Keratinocyte (primary cell): ENCODE measurements at regions not wholly inside any gene's neighbourhood (a gene's known extent, or its start where the extent isn't known, plus 50 kb on each side); places are given as distances from the start of the nearest gene placed in this dataset.

Source experiments
- DNase-seq: peaks from one replicate; pipeline ENCODE4 v3.0.0-alpha.2; 2011; ENCODE audit warnings: low read depth, missing footprints, low spot score
- FAIRE-seq: peaks from 2 replicates; lab custom pipeline; 2011; peaks lifted over from hg19 to GRCh38; lab: Jason Lieb, UNC
- H2AFZ ChIP-seq: 2 replicates; pipeline ENCODE4 v1.6.0; 2012; ENCODE audit warnings: low read length, control low read depth, inconsistent platforms; ENCODE audit not compliant: control insufficient read depth
- H3K27ac ChIP-seq: 2 replicates; pipeline ENCODE4 v1.5.1; 2011; ENCODE audit warnings: low read length; ENCODE audit not compliant: control insufficient read depth, insufficient read depth
- H3K27me3 ChIP-seq: 3 replicates; pipeline ENCODE4 v1.6.0; 2011; ENCODE audit warnings: low read length; ENCODE audit not compliant: control insufficient read depth, insufficient read depth; ENCODE audit errors: extremely low read depth
- H3K36me3 ChIP-seq, 2 experiments: 2 replicates in 1 of 2; 3 replicates in 1 of 2; pipeline ENCODE4 v1.5.1; 2011; ENCODE audit warnings: low read length in 2 of 2, mild to moderate bottlenecking in 1 of 2; ENCODE audit not compliant: control insufficient read depth in 2 of 2, insufficient read depth in 2 of 2; ENCODE audit errors: extremely low read depth in 1 of 2
- H3K4me1 ChIP-seq: 3 replicates; pipeline ENCODE4 v1.5.1; 2011; ENCODE audit warnings: low read length; ENCODE audit not compliant: control insufficient read depth, insufficient read depth; ENCODE audit errors: extremely low read depth
- H3K4me2 ChIP-seq: 3 replicates; pipeline ENCODE4 v1.6.0; 2011; ENCODE audit warnings: low read depth, low read length; ENCODE audit not compliant: control insufficient read depth, insufficient read depth; ENCODE audit errors: extremely low read depth
- H3K4me3 ChIP-seq, 3 experiments: fragments of 200-600 bp in 1 of 3; sonication (generic) in 1 of 3; 2 replicates in 2 of 3; 3 replicates in 1 of 3; pipeline ENCODE4 v1.5.1; 2011 to 2016; ENCODE audit warnings: low read length in 3 of 3, mild to moderate bottlenecking in 3 of 3, control low read depth in 2 of 3, inconsistent platforms in 1 of 3, low read depth in 1 of 3, mixed read lengths in 1 of 3, mixed run types in 1 of 3, moderate library complexity in 1 of 3; ENCODE audit not compliant: control insufficient read depth in 2 of 3, insufficient read depth in 2 of 3; ENCODE audit errors: extremely low read depth in 1 of 3
- H3K79me2 ChIP-seq: 2 replicates; pipeline ENCODE4 v1.6.0; 2012; ENCODE audit warnings: low read length; ENCODE audit not compliant: control insufficient read depth, insufficient read depth
- H3K9ac ChIP-seq: 3 replicates; pipeline ENCODE4 v1.6.0; 2011; ENCODE audit warnings: low read length; ENCODE audit not compliant: control insufficient read depth, insufficient read depth; ENCODE audit errors: extremely low read depth
- H3K9me1 ChIP-seq: 3 replicates; pipeline ENCODE4 v1.6.0; 2011; ENCODE audit warnings: low read length; ENCODE audit not compliant: control insufficient read depth, insufficient read depth; ENCODE audit errors: extremely low read depth
- H3K9me3 ChIP-seq: 2 replicates; pipeline ENCODE4 v1.5.1; 2012; ENCODE audit warnings: low read depth, low read length; ENCODE audit not compliant: control insufficient read depth
- H4K20me1 ChIP-seq: 3 replicates; pipeline ENCODE4 v1.6.0; 2011; ENCODE audit warnings: low read length; ENCODE audit not compliant: control insufficient read depth, insufficient read depth; ENCODE audit errors: extremely low read depth
- EZH2 ChIP-seq: IDR thresholded peaks from one replicate; pipeline ENCODE4 v1.6.1; 2012; ENCODE audit warnings: inconsistent platforms, mild to moderate bottlenecking, low read length, moderate library complexity
- dilution Hi-C: fragments of 300-500 bp; cut with MboI; formaldehyde crosslinking; loops from one replicate; pipeline ENCODE4 v1.7.0; 2020; ENCODE audit warnings: low sequenced_read_pairs; ENCODE audit not compliant: extremely low pct_ligation_motif_present
- TF ChIP-seq, protein P1 (sequence below), 3 experiments: IDR thresholded peaks in 1 of 3; conservative IDR thresholded peaks in 1 of 3; optimal IDR thresholded peaks in 1 of 3; 2 replicates in 2 of 3; 3 replicates in 1 of 3; pipeline versions ENCODE3 to v1.5.1; 2011; ENCODE audit warnings: low read length in 3 of 3, mild to moderate bottlenecking in 3 of 3, moderate library complexity in 2 of 3, control low read depth in 1 of 3, inconsistent platforms in 1 of 3; ENCODE audit not compliant: insufficient read depth in 2 of 3; ENCODE audit errors: extremely low read depth in 1 of 3

- FAIRE-seq, result no peak
- DNase-seq, result no peak
- H2AFZ ChIP-seq, result no peak overlapping the region
Observed at GRCh38 chr6:25046942-25047341, 111.2 kb upstream of the RIPOR2 start.

DNA sequence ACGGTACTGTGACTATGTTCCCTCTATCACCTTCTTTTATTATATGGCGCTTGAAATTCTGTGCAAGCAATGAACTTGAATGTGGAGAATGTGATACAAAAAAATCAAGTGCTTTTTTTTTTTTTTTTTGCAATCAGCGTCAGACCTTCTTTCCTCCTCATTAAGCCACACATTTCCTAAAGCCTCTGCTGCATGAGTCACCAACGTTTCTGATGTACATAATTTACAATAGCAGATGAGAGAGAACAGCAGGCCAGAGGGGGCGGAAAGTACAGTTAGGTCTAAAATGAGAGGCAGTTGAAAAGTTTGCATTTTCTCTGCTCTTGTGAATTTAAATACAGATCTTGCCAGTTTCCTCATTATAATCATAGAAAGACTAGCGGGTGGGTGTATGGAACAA is 114.6 kb upstream of the RIPOR2 start:
- Histone ChIP-seq H3K4me2 (no peak overlapping the region), H3K9me1 (no peaks in the 10 kb centered on the region), H3K36me3 (no peaks in the 10 kb centered on the region), H3K27me3 (no peaks in the 10 kb centered on the region), H3K9ac (no peak overlapping the region), H2AFZ (no peak overlapping the region), H3K27ac (no peak overlapping the region), H3K4me3 (no peak overlapping the region), H3K9me3 (no peaks in the 10 kb centered on the region), H3K79me2 (no peaks in the 10 kb centered on the region), H4K20me1 (no peaks in the 10 kb centered on the region), H3K4me1 (no peaks in the 10 kb centered on the region)
- no peak for FAIRE-seq
- DNase-seq, result no peak
- dilution Hi-C loops, result no loop called here
- no peak for TF ChIP-seq EZH2
- TF ChIP-seq, protein P1, sequence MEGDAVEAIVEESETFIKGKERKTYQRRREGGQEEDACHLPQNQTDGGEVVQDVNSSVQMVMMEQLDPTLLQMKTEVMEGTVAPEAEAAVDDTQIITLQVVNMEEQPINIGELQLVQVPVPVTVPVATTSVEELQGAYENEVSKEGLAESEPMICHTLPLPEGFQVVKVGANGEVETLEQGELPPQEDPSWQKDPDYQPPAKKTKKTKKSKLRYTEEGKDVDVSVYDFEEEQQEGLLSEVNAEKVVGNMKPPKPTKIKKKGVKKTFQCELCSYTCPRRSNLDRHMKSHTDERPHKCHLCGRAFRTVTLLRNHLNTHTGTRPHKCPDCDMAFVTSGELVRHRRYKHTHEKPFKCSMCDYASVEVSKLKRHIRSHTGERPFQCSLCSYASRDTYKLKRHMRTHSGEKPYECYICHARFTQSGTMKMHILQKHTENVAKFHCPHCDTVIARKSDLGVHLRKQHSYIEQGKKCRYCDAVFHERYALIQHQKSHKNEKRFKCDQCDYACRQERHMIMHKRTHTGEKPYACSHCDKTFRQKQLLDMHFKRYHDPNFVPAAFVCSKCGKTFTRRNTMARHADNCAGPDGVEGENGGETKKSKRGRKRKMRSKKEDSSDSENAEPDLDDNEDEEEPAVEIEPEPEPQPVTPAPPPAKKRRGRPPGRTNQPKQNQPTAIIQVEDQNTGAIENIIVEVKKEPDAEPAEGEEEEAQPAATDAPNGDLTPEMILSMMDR (optimal IDR thresholded peaks at IDR 0.05 in 1 of 3, IDR thresholded peaks at IDR 0.05 in 1 of 3, conservative IDR thresholded peaks at IDR 0.05 in 1 of 3; ENCODE audit: extremely low read depth in 1 of 3, insufficient read depth in 2 of 3, low read length in 3 of 3), result no peak

More at GRCh38 chr6:25046942-25047341, 111.2 kb upstream of the RIPOR2 start:
- Histone ChIP-seq H3K79me2 (no peaks in the 10 kb centered on the region), H3K4me2 (no peak overlapping the region), H3K27me3 (no peaks in the 10 kb centered on the region), H3K9me1 (no peaks in the 10 kb centered on the region), H3K27ac (no peak overlapping the region), H3K9me3 (no peaks in the 10 kb centered on the region), H3K36me3 (no peaks in the 10 kb centered on the region), H3K9ac (no peak overlapping the region), H4K20me1 (no peaks in the 10 kb centered on the region), H3K4me1 (no peaks in the 10 kb centered on the region), H3K4me3 (no peak overlapping the region)
- TF ChIP-seq, protein P1 (optimal IDR thresholded peaks at IDR 0.05 in 1 of 3, IDR thresholded peaks at IDR 0.05 in 1 of 3, conservative IDR thresholded peaks at IDR 0.05 in 1 of 3; ENCODE audit: extremely low read depth in 1 of 3, insufficient read depth in 2 of 3, low read length in 3 of 3), result no peak
- no peak for TF ChIP-seq EZH2
- dilution Hi-C loops, result no loop called here
